MM.1S (cell line): ENCODE measurements at regions not wholly inside any gene's neighbourhood (a gene's known extent, or its start where the extent isn't known, plus 50 kb on each side); places are given as distances from the start of the nearest gene placed in this dataset.

Experiments used
- DNase-seq: peaks from one replicate; pipeline ENCODE4 v3.0.0-alpha.2; 2015
- H2AFZ ChIP-seq: fragments of 300-600 bp; sonication (generic); 2 replicates; pipeline ENCODE4 v1.6.0; 2016; ENCODE audit warnings: antibody characterized with exemption, low read length
- H3F3A ChIP-seq: fragments of 300-600 bp; sonication (generic); 2 replicates; pipeline ENCODE4 v1.6.1; 2016; ENCODE audit warnings: mild to moderate bottlenecking, antibody characterized with exemption, low read length, moderate library complexity, mixed read lengths; ENCODE audit not compliant: insufficient read depth
- H3K27ac ChIP-seq: fragments of 300-600 bp; sonication (generic); 2 replicates; pipeline ENCODE4 v1.5.1; 2016; ENCODE audit warnings: mild to moderate bottlenecking, low read length
- H3K27me3 ChIP-seq: fragments of 300-600 bp; sonication (generic); replicated peaks from 2 replicates; pipeline ENCODE4 v1.6.0; 2016; ENCODE audit warnings: low read length; ENCODE audit not compliant: insufficient read depth
- H3K36me3 ChIP-seq: fragments of 300-600 bp; sonication (generic); replicated peaks from 2 replicates; pipeline ENCODE4 v1.6.1; 2016; ENCODE audit warnings: mild to moderate bottlenecking, low read length, mixed read lengths; ENCODE audit not compliant: insufficient read depth
- H3K4me1 ChIP-seq: fragments of 300-600 bp; sonication (generic); 2 replicates; pipeline ENCODE4 v1.6.1; 2016; ENCODE audit warnings: low read length, mixed read lengths
- H3K4me2 ChIP-seq: fragments of 300-600 bp; sonication (generic); 2 replicates; pipeline ENCODE4 v1.6.0; 2016; ENCODE audit warnings: low read depth, low read length
- H3K4me3 ChIP-seq: fragments of 300-600 bp; sonication (generic); 2 replicates; pipeline ENCODE4 v1.5.1; 2016; ENCODE audit warnings: low read length, mixed read lengths
- H3K79me2 ChIP-seq: fragments of 300-600 bp; sonication (generic); 2 replicates; pipeline ENCODE4 v1.6.1; 2016; ENCODE audit warnings: mixed run types, low read length, mixed read lengths
- H3K9ac ChIP-seq: fragments of 300-600 bp; sonication (generic); 2 replicates; pipeline ENCODE4 v1.6.1; 2016; ENCODE audit warnings: low read length, mixed read lengths
- H3K9me2 ChIP-seq: fragments of 300-600 bp; sonication (generic); replicated peaks from 2 replicates; pipeline ENCODE4 v1.6.1; 2016; ENCODE audit warnings: mild to moderate bottlenecking, low read length, mixed read lengths; ENCODE audit not compliant: insufficient read depth
- H3K9me3 ChIP-seq: fragments of 300-600 bp; sonication (generic); replicated peaks from 2 replicates; pipeline ENCODE4 v1.6.1; 2016; ENCODE audit warnings: mild to moderate bottlenecking, low read length, mixed read lengths; ENCODE audit not compliant: insufficient read depth
- H4K20me1 ChIP-seq: fragments of 300-600 bp; sonication (generic); 2 replicates; pipeline ENCODE4 v1.6.1; 2016; ENCODE audit warnings: mild to moderate bottlenecking, low read length, moderate library complexity, mixed read lengths; ENCODE audit not compliant: insufficient read depth
- EZH2 ChIP-seq: fragments of 300-600 bp; sonication (generic); optimal IDR thresholded peaks from 2 replicates; pipeline ENCODE3; 2017; ENCODE audit warnings: low read depth, mild to moderate bottlenecking, antibody characterized with exemption, low read length, mixed read lengths
- EZH2phosphoT487 ChIP-seq: fragments of 300-600 bp; sonication (generic); IDR thresholded peaks from 2 replicates; pipeline ENCODE4 v1.6.1; 2018; ENCODE audit warnings: antibody characterized with exemption, low read length
- TF ChIP-seq, protein P1 (sequence below): fragments of 300-600 bp; sonication (generic); IDR thresholded peaks from 2 replicates; pipeline ENCODE4 v1.5.1; 2016; ENCODE audit warnings: antibody characterized with exemption, low read length, mixed read lengths

DNA sequence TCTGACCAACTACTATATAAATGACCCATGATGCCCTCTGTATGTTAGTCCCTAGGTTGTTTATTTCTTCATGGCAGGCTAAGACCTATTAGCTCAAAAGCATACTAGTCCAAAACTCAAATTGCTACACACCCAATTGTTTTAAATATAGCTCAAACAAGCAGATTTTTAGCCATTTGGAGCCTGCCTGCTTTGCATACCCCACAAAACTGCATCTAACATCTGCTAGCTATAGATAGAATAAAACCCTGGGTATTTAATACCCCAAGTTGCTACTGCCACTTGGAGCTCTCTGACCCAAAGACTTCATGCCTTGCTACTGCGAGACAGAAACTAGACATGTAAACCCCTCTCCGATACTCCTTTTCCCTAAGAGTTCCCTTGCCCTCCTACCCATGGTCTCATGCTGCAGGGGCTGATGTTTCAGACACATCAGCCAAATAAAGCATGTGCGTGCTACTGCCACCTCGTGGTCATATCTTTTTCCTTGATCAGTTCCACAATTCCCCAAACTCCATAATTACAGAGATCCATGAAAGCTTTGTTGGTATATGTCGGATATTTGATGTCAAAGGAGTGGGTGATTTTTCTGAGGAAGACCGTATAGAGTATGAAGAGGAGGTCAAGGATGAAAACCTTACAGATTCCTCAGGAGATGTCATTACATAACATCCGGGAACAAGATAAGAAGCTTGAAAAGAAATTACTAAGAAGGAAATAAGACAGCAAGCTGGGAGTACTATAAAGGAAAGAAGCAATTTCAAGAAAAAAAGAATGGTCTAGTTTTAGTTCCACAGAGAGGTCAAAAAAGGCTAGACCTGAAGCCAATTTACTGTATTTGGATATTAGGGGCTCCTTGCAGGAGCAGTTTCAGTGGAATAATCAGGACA, 386.6 kb downstream of the SH2D4B start:
- H3K4me3 ChIP-seq = no peak overlapping the region
- peak; percentile 36 for DNase-seq
- H3K4me2 ChIP-seq = no peak overlapping the region
- no peak overlapping the region for H3K9ac ChIP-seq
- no peaks in the 10 kb centered on the region for H3K27me3 ChIP-seq
- H4K20me1 ChIP-seq = no peaks in the 10 kb centered on the region
- no peaks in the 10 kb centered on the region for H3K36me3 ChIP-seq
- 0 out of 2 replicates have a peak overlapping the region, but pooled peaks have one; percentile 15 for H2AFZ ChIP-seq
- TF ChIP-seq, protein P1, sequence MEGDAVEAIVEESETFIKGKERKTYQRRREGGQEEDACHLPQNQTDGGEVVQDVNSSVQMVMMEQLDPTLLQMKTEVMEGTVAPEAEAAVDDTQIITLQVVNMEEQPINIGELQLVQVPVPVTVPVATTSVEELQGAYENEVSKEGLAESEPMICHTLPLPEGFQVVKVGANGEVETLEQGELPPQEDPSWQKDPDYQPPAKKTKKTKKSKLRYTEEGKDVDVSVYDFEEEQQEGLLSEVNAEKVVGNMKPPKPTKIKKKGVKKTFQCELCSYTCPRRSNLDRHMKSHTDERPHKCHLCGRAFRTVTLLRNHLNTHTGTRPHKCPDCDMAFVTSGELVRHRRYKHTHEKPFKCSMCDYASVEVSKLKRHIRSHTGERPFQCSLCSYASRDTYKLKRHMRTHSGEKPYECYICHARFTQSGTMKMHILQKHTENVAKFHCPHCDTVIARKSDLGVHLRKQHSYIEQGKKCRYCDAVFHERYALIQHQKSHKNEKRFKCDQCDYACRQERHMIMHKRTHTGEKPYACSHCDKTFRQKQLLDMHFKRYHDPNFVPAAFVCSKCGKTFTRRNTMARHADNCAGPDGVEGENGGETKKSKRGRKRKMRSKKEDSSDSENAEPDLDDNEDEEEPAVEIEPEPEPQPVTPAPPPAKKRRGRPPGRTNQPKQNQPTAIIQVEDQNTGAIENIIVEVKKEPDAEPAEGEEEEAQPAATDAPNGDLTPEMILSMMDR = peak; percentile 87
- TF ChIP-seq EZH2 = no peak
- TF ChIP-seq EZH2phosphoT487 = no peak
- no peaks in the 10 kb centered on the region for H3K9me3 ChIP-seq
- H3K4me1 ChIP-seq = no peaks in the 10 kb centered on the region
- no peaks in the 10 kb centered on the region for H3K9me2 ChIP-seq
- H3K79me2 ChIP-seq = no peaks in the 10 kb centered on the region
- no peaks in the 10 kb centered on the region for H3F3A ChIP-seq
- no peak overlapping the region for H3K27ac ChIP-seq

DNA sequence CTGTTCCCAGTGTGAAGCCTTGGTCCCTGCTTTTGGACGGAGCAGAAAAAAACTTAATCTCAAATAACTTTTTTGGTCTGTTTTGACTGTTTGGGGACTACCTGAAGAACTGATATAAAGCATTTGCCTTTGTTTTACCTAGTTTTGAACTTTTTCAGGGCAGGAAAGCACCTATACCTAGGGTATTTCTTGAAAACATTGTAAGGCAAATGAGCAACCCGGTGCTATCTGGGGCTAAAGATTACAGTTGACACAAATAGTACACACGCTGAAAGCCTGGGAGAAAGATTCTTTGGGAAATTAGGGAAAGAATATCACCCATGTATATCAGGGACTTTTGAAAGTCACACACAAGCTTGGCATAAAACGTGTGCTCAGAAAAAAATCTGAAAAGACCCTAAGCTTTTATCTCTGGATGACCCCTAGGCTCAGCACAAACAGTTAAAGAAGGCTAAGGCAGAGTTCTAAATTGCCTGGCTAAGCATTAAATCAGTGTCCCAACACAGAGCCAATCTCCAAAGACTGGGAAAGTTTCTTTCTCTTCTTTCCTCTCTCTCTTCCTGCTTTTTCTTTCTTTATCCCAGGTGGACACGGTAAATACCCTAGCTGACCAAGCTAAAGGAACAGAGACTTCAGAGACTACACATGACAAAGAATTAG, 389.8 kb downstream of the SH2D4B start:
- Histone ChIP-seq H3K36me3 (no peaks in the 10 kb centered on the region), H4K20me1 (no peaks in the 10 kb centered on the region), H3K4me3 (no peak overlapping the region), H3K27ac (no peak overlapping the region), H2AFZ (no peak overlapping the region), H3K9me3 (no peaks in the 10 kb centered on the region), H3K4me1 (no peaks in the 10 kb centered on the region), H3F3A (no peaks in the 10 kb centered on the region), H3K79me2 (no peaks in the 10 kb centered on the region), H3K9me2 (no peaks in the 10 kb centered on the region), H3K27me3 (no peaks in the 10 kb centered on the region), H3K9ac (no peak overlapping the region), H3K4me2 (no peak overlapping the region)
- no peak for DNase-seq
- TF ChIP-seq EZH2phosphoT487 (no peak), EZH2 (no peak)
- TF ChIP-seq, protein P1 = no peak

DNA sequence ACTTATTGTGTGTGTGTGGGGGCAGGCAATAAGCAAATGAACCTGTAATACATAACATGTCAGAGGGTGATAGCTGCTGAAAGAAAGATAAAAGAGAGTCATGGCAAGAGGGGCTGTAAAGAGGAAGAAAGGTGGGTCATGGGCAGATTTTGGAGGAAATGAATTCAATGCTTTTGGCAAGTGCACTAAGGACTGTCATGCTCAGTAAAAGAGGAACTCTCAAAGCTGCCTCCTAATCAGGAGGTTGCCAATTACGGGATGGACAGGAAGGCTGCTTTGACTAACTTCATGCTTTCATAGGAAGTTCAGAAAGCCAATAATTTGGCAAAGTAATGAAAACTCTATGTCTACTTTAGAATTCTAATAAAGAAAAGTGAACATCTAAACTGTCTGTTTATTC, 401.2 kb downstream of the SH2D4B start:
- no peak overlapping the region for H3K4me3 ChIP-seq
- H3K4me1 ChIP-seq = no peaks in the 10 kb centered on the region; the same call in 1 of the 2 replicates
- no peaks in the 10 kb centered on the region for H3K79me2 ChIP-seq
- H3F3A ChIP-seq = no peaks in the 10 kb centered on the region
- DNase-seq = no peak
- H2AFZ ChIP-seq = no peak overlapping the region
- H3K27ac ChIP-seq = no peak overlapping the region
- H4K20me1 ChIP-seq = no peaks in the 10 kb centered on the region
- no peaks in the 10 kb centered on the region for H3K9me2 ChIP-seq
- no peak for TF ChIP-seq EZH2
- TF ChIP-seq EZH2phosphoT487 = no peak
- TF ChIP-seq, protein P1 = no peak
- no peak overlapping the region for H3K9ac ChIP-seq
- H3K27me3 ChIP-seq = no peaks in the 10 kb centered on the region
- no peaks in the 10 kb centered on the region for H3K9me3 ChIP-seq
- no peaks in the 10 kb centered on the region for H3K36me3 ChIP-seq
- H3K4me2 ChIP-seq = no peak overlapping the region
